GM19467 (cell line): ENCODE measurements at regions not wholly inside any gene's neighbourhood (a gene's known extent, or its start where the extent isn't known, plus 50 kb on each side); places are given as distances from the start of the nearest gene placed in this dataset.
"Not testable (repeated sequence)": the region's sequence is repeated elsewhere in the genome, so short reads cannot be mapped to it uniquely, and the experiment has no call there.

ENCODE experiments used
- ATAC-seq: cut with Tn5 transposase; IDR thresholded peaks from one replicate; pipeline ENCODE4 v1.9.1; 2021; ENCODE audit warnings: mild to moderate bottlenecking, moderate library complexity; ENCODE audit not compliant: unreplicated experiment

- no peak for ATAC-seq
These were observed 81.1 kb downstream of the XRCC2 start for GRCh38 chr7:152594801-152595200.

GRCh38 chr7:152591976-152592375, 84.0 kb downstream of the XRCC2 start:
- ATAC-seq = no peak

DNA sequence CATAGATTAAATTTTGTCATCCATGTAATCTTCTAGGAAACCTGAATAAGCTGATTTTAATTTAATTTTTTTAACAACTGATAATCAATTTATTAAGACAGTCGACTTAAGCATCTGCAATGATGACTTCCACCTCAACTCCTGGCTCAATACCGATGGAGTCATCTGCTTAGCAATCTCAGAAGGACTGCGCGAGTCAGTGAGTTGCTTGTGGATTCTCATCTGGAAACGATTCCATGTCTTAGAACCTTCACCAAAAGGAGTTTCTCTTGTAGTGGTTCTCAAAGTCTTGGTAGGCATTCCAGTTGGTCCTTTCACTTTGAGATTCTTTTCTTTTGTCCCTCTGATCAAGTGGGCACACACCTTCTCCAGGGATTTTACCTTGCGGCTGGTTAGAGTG, 85.5 kb downstream of the XRCC2 start:
- ATAC-seq = no peak

- ATAC-seq = not testable (repeated sequence)
These were observed 86.1 kb downstream of the XRCC2 start for GRCh38 chr7:152589821-152590220.

GRCh38 chr7:152588350-152588749, 87.6 kb downstream of the XRCC2 start:
- no peak for ATAC-seq

DNA sequence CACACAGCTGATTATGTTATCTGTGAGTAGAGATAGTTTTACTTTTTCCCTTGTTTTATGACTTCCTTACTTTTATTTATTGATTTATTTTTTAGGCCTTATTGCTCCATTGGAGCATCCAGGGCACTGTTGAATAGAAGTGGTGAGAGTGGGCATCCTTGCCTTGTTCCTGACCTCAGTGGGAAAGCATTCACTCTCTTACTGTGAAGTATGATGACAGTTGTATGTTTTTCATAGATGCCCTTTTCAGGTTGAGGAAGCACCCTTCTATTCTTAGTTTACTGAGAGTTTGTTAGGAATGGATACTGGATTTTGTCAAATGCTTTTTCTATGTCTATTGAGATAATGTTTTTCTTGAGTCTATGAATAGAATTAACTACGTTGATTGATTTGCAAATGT, 88.6 kb downstream of the XRCC2 start:
- no peak for ATAC-seq

DNA sequence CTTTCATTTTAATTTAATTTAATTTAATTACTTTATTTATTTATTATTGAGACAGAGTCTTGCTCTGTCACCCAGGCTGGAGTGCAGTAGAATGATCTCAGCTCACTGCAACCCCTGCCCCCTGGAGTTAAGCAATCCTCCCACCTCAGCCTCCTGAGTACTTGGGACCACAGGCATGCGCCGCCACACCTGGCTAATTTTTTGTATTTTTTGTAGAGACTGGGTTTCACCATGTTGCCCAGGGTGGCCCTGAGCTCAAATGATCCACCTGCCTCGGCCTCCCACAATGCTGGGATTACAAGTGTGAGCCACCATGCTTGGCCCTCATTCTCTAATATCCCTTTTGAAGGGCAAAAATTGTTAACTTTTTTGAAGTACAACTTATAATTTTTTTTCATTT, 92.9 kb downstream of the XRCC2 start:
- ATAC-seq = no peak

- no peak for ATAC-seq
These were observed 96.9 kb downstream of the XRCC2 start for GRCh38 chr7:152579070-152579469.

DNA sequence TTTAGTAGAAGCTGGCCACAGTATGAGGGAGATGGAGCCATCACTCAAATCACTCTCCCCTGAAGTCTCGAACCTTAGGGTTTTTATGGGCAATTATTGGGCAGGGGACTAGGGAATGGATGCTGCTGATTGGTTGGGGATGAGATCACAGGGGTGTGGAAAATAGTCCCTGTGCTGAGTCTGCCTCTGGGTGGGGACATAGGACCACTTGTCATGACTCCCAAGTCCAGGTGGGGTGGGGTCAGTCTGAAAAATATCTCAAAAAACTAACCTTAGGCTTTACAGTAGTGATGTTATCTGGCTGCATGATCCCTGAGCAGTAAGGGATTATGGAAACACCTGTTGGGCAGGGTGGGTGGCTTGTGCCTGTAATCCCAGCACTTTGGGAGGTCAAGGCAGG, 98.6 kb downstream of the XRCC2 start:
- no peak for ATAC-seq

- peak; percentile 55 for ATAC-seq
These were observed 100.9 kb downstream of the XRCC2 start for GRCh38 chr7:152574892-152575548.

DNA sequence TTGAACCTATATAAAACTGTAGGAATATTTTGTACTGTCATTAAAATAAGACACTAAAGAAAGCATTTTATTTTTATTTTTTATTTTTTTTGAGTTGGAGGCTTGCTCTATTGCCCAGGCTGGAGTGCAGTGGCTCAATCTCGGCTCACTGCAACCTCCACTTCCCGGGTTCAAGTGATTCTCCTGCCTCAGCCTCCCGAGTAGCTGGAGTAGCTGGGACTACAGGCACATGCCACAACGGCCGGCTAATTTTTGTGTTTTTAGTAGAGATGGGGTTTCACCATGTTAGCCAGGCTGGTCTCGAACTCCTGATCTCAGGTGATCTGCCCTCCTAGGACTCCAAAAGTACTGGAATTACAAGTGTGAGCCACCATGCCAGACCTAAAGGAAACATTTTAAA, 102.8 kb downstream of the XRCC2 start:
- not testable (repeated sequence) for ATAC-seq

DNA sequence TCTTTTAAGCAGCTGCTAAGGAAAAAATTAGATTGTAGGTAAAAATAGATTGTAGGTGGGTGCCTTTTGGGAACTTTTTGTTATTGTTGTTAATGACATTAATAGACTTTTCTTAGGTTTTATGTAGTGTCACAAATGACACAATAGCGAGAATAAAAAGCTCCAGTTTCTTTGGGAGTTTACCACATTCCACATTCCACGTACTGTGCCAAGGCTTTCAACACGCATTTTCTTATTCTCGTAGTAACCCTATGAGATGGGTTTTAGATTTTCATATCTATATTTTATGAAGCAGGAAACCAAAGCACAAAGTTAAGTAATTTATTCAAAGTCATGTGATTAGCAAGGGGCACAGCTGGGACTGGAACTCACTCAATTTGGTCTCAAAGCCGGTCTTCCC, 103.8 kb downstream of the XRCC2 start:
- ATAC-seq = no peak

GRCh38 chr7:152571068-152571467, 104.9 kb downstream of the XRCC2 start:
- ATAC-seq = no peak

DNA sequence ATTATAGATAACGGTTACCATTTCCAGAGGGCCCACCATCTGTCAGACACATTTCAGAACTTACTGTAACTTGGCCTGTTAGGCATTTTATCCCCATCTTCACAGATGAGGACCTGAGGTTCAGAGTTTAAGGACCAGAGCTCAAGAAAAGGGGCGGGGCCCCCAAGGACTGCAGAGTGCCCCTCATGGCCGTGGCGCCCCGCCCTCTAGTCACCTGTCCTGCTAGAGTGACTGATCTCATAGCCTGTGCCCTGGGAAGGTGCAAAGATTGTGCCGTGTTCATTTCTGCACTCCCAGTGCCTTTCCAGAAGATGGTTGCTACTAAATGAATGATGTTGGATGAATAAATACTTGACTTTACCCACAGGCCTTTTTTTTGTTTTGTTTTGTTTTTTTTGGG, 107.0 kb downstream of the XRCC2 start:
- ATAC-seq = no peak

DNA sequence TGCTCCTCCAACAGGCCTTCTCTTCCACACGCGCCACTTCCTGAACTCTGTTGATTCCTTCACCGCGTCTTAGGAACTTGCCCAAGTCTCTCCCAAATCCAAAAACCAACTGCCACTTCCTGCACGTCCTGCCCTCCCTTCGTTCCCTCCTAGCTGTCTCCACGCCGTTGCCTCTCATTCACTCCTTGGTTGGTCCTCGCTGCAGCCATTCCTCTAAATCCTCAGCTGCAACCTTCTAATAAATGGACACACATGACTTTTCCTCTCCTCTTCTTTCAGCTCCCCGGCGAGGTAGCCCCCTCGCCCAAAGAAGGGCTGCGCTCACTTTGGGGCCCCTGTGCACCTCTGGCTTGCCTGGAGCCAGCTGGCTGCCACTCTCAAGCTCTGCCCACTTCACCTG, 110.2 kb downstream of the XRCC2 start:
- no peak for ATAC-seq

GRCh38 chr7:152564656-152565250, 111.2 kb downstream of the XRCC2 start:
- no peak for ATAC-seq

GRCh38 chr7:152556013-152556755, 119.8 kb downstream of the XRCC2 start:
- no peak for ATAC-seq

DNA sequence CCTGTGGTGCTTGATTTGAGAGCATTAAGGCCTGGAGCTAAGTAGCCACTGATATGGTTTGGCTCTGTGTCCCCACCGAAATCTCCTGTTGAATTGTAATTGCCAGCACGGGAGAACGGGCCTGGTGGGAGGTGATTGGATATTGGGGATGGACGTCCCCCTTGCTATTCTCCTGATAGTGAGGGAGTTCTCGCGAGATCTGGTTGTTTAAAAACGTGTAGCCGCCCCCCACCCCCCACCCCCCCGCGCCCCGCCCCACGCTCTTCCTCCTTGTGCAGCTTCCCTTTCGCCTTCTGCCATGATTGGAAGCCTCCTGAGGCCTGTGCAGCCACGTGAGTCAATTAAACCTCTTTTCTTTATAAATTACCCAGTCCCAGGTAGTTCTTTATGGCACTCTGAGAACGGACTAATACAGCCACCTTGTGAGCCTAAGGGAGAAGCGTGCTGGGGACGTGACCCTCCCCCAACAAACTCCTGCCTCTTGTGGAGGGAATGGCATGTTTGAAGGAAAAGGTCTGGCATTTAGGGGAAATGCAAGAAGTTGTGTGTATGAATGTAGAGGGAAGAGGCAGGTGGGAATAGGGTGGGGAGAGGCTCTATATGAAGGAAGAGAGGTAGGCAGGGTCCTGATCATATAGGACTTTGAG, 118.0 kb upstream of the KMT2C start:
- ATAC-seq = no peak

DNA sequence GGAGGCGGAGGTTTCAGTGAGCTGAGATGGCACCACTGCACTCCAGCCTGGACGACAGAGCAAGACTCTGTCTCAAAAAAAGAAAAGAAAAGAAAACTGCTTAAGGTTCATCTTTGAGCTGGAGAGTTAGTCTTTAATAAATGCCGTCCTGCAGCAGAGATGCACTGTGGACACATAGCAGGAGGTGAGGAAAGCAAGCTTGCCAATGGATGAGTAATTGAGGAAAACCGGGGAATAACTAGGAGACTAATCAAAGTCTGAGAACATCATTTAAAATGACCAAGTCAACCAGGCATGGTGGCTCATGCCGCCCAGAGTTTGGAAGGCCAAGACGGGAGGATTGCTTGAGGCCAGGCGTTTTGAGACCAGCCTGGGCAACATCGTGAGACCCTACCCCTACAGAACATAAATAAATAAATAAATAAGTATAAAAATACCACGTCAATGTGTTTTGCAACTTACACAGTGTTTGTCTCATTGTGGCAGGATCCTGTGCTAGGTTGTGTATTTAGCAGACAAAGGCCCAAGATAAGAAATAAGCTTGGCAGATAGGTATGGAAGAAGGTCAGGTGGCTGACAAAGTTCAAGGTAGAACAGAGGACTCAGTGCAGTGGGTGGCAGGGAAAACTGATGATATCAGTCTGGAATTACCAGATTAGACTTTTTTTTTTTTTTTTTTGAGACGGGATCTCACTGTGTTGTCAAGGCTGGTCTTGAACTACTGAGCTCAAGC, 115.7 kb upstream of the KMT2C start:
- no peak for ATAC-seq

- no peak for ATAC-seq
These were observed 109.3 kb upstream of the KMT2C start for GRCh38 chr7:152544971-152545619.
